Sigmoid colon (tissue), 4 donors: ENCODE measurements at regions not wholly inside any gene's neighbourhood (a gene's known extent, or its start where the extent isn't known, plus 50 kb on each side); places are given as distances from the start of the nearest gene placed in this dataset.

Source experiments
- EP300 ChIP-seq, 4 donors: sonication (generic); formaldehyde crosslinking; IDR thresholded peaks; one replicate each; pipeline ENCODE4 v1.6.1; 2017; ENCODE audit warnings: antibody characterized with exemption in 4 of 4
- POLR2A ChIP-seq, 2 donors: fragments of 450-650 bp; IDR thresholded peaks; one replicate each; pipeline ENCODE4 v1.6.1; 2016; ENCODE audit warnings: antibody characterized with exemption in 2 of 2, mild to moderate bottlenecking in 2 of 2, moderate library complexity in 2 of 2
- TF ChIP-seq, protein P1 (sequence below), 4 experiments: fragments of 450-650 bp in 3 of 4; fragments of 200-600 bp in 1 of 4; IDR thresholded peaks; one replicate each; pipeline ENCODE4 v1.5.1; 2016 to 2019; ENCODE audit warnings: antibody characterized with exemption in 4 of 4, mild to moderate bottlenecking in 3 of 4, moderate library complexity in 2 of 4

DNA sequence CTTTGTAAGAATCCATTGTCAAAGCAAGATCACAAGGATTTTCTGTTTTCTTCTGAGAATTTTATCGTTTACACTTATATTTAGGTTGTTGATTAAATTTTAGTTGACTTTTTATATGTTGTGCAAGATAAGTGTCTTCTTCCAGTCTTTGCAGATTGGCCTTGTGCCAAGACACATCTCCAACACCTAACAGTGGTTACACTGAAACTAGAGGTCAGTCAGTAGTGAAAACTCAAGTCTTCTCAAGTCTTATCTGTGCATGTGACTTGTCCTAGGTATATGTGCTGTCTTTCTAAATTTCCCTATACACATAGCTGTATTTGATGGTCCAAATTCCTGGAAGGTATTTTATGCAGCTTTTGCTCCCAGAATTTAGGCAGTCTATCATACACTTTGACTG is 1183.2 kb upstream of the B3GALT2 start:
- TF ChIP-seq, protein P1, sequence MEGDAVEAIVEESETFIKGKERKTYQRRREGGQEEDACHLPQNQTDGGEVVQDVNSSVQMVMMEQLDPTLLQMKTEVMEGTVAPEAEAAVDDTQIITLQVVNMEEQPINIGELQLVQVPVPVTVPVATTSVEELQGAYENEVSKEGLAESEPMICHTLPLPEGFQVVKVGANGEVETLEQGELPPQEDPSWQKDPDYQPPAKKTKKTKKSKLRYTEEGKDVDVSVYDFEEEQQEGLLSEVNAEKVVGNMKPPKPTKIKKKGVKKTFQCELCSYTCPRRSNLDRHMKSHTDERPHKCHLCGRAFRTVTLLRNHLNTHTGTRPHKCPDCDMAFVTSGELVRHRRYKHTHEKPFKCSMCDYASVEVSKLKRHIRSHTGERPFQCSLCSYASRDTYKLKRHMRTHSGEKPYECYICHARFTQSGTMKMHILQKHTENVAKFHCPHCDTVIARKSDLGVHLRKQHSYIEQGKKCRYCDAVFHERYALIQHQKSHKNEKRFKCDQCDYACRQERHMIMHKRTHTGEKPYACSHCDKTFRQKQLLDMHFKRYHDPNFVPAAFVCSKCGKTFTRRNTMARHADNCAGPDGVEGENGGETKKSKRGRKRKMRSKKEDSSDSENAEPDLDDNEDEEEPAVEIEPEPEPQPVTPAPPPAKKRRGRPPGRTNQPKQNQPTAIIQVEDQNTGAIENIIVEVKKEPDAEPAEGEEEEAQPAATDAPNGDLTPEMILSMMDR (IDR thresholded peaks at IDR 0.05): no peak
- no peak for TF ChIP-seq POLR2A (IDR thresholded peaks at IDR 0.05)
- no peak for TF ChIP-seq EP300 (IDR thresholded peaks at IDR 0.05)
